ENCODE measurements at regions not wholly inside any gene's neighbourhood (a gene's known extent, or its start where the extent isn't known, plus 50 kb on each side); places are given as distances from the start of the nearest gene placed in this dataset.

- H3K9me3 Mint-ChIP-seq: no peaks in the 10 kb centered on the region
- TF ChIP-seq, protein P1, sequence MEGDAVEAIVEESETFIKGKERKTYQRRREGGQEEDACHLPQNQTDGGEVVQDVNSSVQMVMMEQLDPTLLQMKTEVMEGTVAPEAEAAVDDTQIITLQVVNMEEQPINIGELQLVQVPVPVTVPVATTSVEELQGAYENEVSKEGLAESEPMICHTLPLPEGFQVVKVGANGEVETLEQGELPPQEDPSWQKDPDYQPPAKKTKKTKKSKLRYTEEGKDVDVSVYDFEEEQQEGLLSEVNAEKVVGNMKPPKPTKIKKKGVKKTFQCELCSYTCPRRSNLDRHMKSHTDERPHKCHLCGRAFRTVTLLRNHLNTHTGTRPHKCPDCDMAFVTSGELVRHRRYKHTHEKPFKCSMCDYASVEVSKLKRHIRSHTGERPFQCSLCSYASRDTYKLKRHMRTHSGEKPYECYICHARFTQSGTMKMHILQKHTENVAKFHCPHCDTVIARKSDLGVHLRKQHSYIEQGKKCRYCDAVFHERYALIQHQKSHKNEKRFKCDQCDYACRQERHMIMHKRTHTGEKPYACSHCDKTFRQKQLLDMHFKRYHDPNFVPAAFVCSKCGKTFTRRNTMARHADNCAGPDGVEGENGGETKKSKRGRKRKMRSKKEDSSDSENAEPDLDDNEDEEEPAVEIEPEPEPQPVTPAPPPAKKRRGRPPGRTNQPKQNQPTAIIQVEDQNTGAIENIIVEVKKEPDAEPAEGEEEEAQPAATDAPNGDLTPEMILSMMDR (conservative IDR thresholded peaks at IDR 0.05): no peak
- peaks cover 17% of the 10 kb centered on the region for H3K4me1 Mint-ChIP-seq
- no peaks in the 10 kb centered on the region for H3K27me3 Mint-ChIP-seq (ENCODE audit: low read depth)
- H3K4me3 Mint-ChIP-seq: no peak overlapping the region
- no peaks in the 10 kb centered on the region for H3K36me3 Mint-ChIP-seq (ENCODE audit: low read depth)
- H3K27ac Mint-ChIP-seq (ENCODE audit: unreplicated experiment): no peak overlapping the region
- no peak for DNase-seq (ENCODE audit: low read depth, low spot score)
Observed at GRCh38 chr18:3397031-3397750, 52.8 kb upstream of the TGIF1 start.

DNA sequence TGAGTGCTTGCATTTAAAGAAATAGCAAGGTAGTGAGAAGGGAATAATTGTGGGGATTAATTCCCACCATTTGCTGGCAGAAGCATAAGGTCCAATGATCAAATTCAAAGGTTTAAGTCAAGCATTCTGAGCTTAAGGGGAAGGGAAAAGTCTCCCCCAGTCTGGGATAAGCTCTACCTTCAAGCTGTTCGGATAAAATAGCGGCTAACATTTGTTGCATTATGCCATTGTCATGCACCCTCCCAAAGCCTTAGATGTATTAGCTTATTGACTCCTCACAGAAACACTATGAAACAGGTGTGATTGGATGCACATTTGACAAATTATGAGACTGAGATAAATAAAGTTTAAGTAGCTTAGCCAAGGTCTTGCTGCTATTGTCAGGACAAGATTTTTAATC, 52.2 kb upstream of the TGIF1 start:
- Mint-ChIP-seq H3K4me1 (peaks cover 15% of the 10 kb centered on the region), H3K27ac (ENCODE audit: unreplicated experiment) (no peak overlapping the region), H3K27me3 (ENCODE audit: low read depth) (no peaks in the 10 kb centered on the region), H3K36me3 (ENCODE audit: low read depth) (no peaks in the 10 kb centered on the region), H3K4me3 (no peak overlapping the region), H3K9me3 (no peaks in the 10 kb centered on the region)
- DNase-seq (ENCODE audit: low read depth, low spot score): no peak
- TF ChIP-seq, protein P1 (conservative IDR thresholded peaks at IDR 0.05): no peak

All from neural crest cell (in vitro differentiated cells).